ENCODE measurements at regions not wholly inside any gene's neighbourhood (a gene's known extent, or its start where the extent isn't known, plus 50 kb on each side); places are given as distances from the start of the nearest gene placed in this dataset.

DNA sequence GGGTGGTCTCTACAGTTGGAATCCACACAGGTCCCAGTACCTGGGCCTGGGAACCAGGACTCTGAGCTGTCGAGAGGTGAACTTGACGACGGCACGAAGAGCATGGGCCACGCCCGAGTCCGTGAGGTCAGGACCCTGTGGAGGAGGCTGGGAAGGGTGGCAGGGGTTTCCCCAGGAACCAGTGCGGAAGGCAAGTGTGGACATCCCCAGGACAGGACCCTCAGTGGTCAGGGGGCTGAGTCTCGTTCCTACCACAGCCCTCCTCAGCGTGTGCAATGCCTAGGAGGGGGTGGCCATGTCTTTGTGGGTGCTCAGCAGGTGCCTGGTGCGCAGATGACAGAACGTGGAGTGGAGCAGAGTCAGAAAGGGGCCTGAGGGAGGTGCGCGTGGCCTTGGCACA is 335.6 kb upstream of the SALL3 start:
- TF ChIP-seq, protein P1, sequence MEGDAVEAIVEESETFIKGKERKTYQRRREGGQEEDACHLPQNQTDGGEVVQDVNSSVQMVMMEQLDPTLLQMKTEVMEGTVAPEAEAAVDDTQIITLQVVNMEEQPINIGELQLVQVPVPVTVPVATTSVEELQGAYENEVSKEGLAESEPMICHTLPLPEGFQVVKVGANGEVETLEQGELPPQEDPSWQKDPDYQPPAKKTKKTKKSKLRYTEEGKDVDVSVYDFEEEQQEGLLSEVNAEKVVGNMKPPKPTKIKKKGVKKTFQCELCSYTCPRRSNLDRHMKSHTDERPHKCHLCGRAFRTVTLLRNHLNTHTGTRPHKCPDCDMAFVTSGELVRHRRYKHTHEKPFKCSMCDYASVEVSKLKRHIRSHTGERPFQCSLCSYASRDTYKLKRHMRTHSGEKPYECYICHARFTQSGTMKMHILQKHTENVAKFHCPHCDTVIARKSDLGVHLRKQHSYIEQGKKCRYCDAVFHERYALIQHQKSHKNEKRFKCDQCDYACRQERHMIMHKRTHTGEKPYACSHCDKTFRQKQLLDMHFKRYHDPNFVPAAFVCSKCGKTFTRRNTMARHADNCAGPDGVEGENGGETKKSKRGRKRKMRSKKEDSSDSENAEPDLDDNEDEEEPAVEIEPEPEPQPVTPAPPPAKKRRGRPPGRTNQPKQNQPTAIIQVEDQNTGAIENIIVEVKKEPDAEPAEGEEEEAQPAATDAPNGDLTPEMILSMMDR (conservative IDR thresholded peaks at IDR 0.05; ENCODE audit: low read depth, low read length) = no peak
- TF ChIP-seq EZH2 (IDR thresholded peaks at IDR 0.05; ENCODE audit: borderline replicate concordance, low read depth, low read length, poor library complexity, severe bottlenecking) = no peak
